B cell (primary cell): ENCODE measurements at regions not wholly inside any gene's neighbourhood (a gene's known extent, or its start where the extent isn't known, plus 50 kb on each side); places are given as distances from the start of the nearest gene placed in this dataset.

ENCODE experiments used
- ATAC-seq: fragments of 200-7000 bp; cut with Tn5 transposase; one replicate; pipeline ENCODE4 v1.10.0; 2021; ENCODE audit warnings: low read depth, mild to moderate bottlenecking, moderate number of reproducible peaks, moderate library complexity
- CTCF ChIA-PET: fragments of 350-600 bp; sonication (Branson Sonifier 250); formaldehyde crosslinking; loops from one replicate; lab custom pipeline; 2021; ENCODE audit warnings: antibody characterized with exemption, inconsistent platforms; lab: Charles Lee
- POLR2A ChIA-PET: fragments of 350-600 bp; sonication (Branson Sonifier 250); formaldehyde crosslinking; loops from one replicate; lab custom pipeline; 2021; ENCODE audit warnings: antibody characterized with exemption; lab: Charles Lee
- DNase-seq: peaks from one replicate; pipeline ENCODE4 v3.0.0; 2013
- H2AFZ ChIP-seq: 2 replicates; pipeline ENCODE4 v1.6.1; 2012; ENCODE audit warnings: mild to moderate bottlenecking, low read depth, low read length; ENCODE audit not compliant: insufficient read depth, poor library complexity, severe bottlenecking
- H3K27ac ChIP-seq, 2 donors: 1 replicate in 1 of 2; 2 replicates in 1 of 2; pipeline ENCODE4 v1.5.1; 2012 to 2013; ENCODE audit warnings: low read length in 2 of 2, mild to moderate bottlenecking in 2 of 2, moderate library complexity in 1 of 2
- H3K27me3 ChIP-seq, 4 experiments: fragments of 200-600 bp in 1 of 4; sonication (generic) in 1 of 4; replicated peaks in 1 of 4; 1 replicate in 2 of 4; 2 replicates in 2 of 4; pipeline versions ENCODE4 v1.6.1 to v1.7.0; 2013 to 2016; ENCODE audit warnings: low read length in 3 of 4, mild to moderate bottlenecking in 2 of 4, mixed read lengths in 1 of 4, moderate library complexity in 1 of 4; ENCODE audit not compliant: insufficient read depth in 4 of 4, control insufficient read depth in 3 of 4; ENCODE audit errors: control extremely low read depth in 1 of 4
- H3K36me3 ChIP-seq, 2 experiments: replicated peaks in 1 of 2; 1 replicate in 1 of 2; 2 replicates in 1 of 2; pipeline versions ENCODE4 v1.6.1 to v1.7.1; 2013; ENCODE audit warnings: low read length in 1 of 2; ENCODE audit not compliant: insufficient read depth in 2 of 2, control insufficient read depth in 1 of 2; ENCODE audit errors: control extremely low read depth in 1 of 2, extremely low read depth in 1 of 2
- H3K4me1 ChIP-seq, 2 donors: fragments of 200-600 bp in 1 of 2; sonication (generic) in 1 of 2; 1 replicate in 1 of 2; 2 replicates in 1 of 2; pipeline versions ENCODE4 v1.5.1 to v1.6.1; 2013 to 2017; ENCODE audit warnings: low read length in 2 of 2; ENCODE audit not compliant: control insufficient read depth in 2 of 2, insufficient read depth in 2 of 2
- H3K4me2 ChIP-seq: replicated peaks from 2 replicates; pipeline ENCODE3; 2012; ENCODE audit warnings: mild to moderate bottlenecking, low read depth, low read length; ENCODE audit not compliant: poor library complexity, severe bottlenecking
- H3K4me3 ChIP-seq, 5 experiments: fragments of 200-600 bp in 1 of 5; sonication (generic) in 1 of 5; 1 replicate in 3 of 5; 2 replicates in 2 of 5; pipeline versions ENCODE4 v1.5.1 to v1.7.0; 2011 to 2016; ENCODE audit warnings: low read length in 4 of 5, mild to moderate bottlenecking in 4 of 5, low read depth in 2 of 5, control low read depth in 1 of 5, moderate library complexity in 1 of 5; ENCODE audit not compliant: insufficient read depth in 1 of 5; ENCODE audit errors: control extremely low read depth in 1 of 5, extremely low read depth in 1 of 5
- H3K79me2 ChIP-seq: fragments of 200-600 bp; sonication (generic); one replicate; pipeline ENCODE4 v1.6.0; 2016; ENCODE audit warnings: low read length; ENCODE audit not compliant: control insufficient read depth, insufficient read depth
- H3K9ac ChIP-seq: fragments of 200-600 bp; sonication (generic); 2 replicates; pipeline ENCODE4 v1.6.1; 2017; ENCODE audit warnings: mild to moderate bottlenecking, low read length, moderate library complexity
- H3K9me3 ChIP-seq, 3 donors: one replicate each; pipeline versions ENCODE4 v1.6.1 to v1.7.1; 2013; ENCODE audit warnings: low read length in 2 of 3; ENCODE audit not compliant: control insufficient read depth in 2 of 3, insufficient read depth in 1 of 3; ENCODE audit errors: control extremely low read depth in 1 of 3
- H4K20me1 ChIP-seq: 2 replicates; pipeline ENCODE4 v1.6.0; 2012; ENCODE audit warnings: mild to moderate bottlenecking, low read length; ENCODE audit not compliant: insufficient read depth, control insufficient read depth, poor library complexity, severe bottlenecking
- H3K27ac Mint-ChIP-seq: one replicate; pipeline ENCODE4 v1.8.0; 2021; ENCODE audit warnings: mixed read lengths
- H3K27me3 Mint-ChIP-seq: one replicate; pipeline ENCODE4 v1.8.0; 2021; ENCODE audit warnings: mixed read lengths
- H3K4me1 Mint-ChIP-seq: one replicate; pipeline ENCODE4 v1.8.0; 2021; ENCODE audit warnings: mixed read lengths
- H3K4me3 Mint-ChIP-seq: one replicate; pipeline ENCODE4 v1.8.0; 2021; ENCODE audit warnings: mixed read lengths
- H3K9me3 Mint-ChIP-seq: one replicate; pipeline ENCODE4 v1.8.0; 2022; ENCODE audit warnings: mixed read lengths; ENCODE audit not compliant: insufficient read depth
- CTCF ChIP-seq: fragments of 200-600 bp; IDR thresholded peaks from one replicate; pipeline ENCODE4 v1.8.0; 2022; ENCODE audit warnings: antibody characterized with exemption, mild to moderate bottlenecking
- EZH2 ChIP-seq: IDR thresholded peaks from 2 replicates; pipeline ENCODE4 v1.6.1; 2012; ENCODE audit warnings: borderline replicate concordance, low read depth, mild to moderate bottlenecking, moderate library complexity, low read length; ENCODE audit not compliant: insufficient read depth, poor library complexity, severe bottlenecking
- WGBS: methylation state at CpG from one replicate; pipeline ENCODE4 v1.1.5; 2013; ENCODE audit warnings: missing lambda C conversion rate; ENCODE audit not compliant: insufficient coverage; 5-methylcytosine and 5-hydroxymethylcytosine counted together
- intact Hi-C: fragments of 100-400 bp; cut with micrococcal nuclease; formaldehyde crosslinking; loops from one replicate; pipeline ENCODE4 v1.10.0; 2022

GRCh38 chr13:110789871-110790270, 76.4 kb downstream of the ING1 start:
- no peak overlapping the region for H3K9ac ChIP-seq
- no CpG with 5 or more reads among the region's 2 CpGs for WGBS
- no peaks in the 10 kb centered on the region for H3K36me3 ChIP-seq
- CTCF ChIA-PET = no interaction called here
- H3K9me3 Mint-ChIP-seq = peaks cover 16% of the 10 kb centered on the region
- no peak overlapping the region for H3K4me2 ChIP-seq
- POLR2A ChIA-PET = no interaction called here
- no peak overlapping the region for H2AFZ ChIP-seq
- intact Hi-C loops = no loop called here
- no peak overlapping the region for H3K4me3 Mint-ChIP-seq
- H3K27ac Mint-ChIP-seq = no peak overlapping the region
- H3K27ac ChIP-seq = no peak overlapping the region
- TF ChIP-seq CTCF (no peak), EZH2 (no peak)
- H3K79me2 ChIP-seq = no peaks in the 10 kb centered on the region
- peaks cover 0 to 15% (median 0%) of the 10 kb centered on the region in 4 experiments for H3K27me3 ChIP-seq
- no peak overlapping the region for H3K4me3 ChIP-seq
- peaks cover 2 to 38% (median 37%) of the 10 kb centered on the region in 3 donors for H3K9me3 ChIP-seq
- DNase-seq (no peak), ATAC-seq (no peak)
- H4K20me1 ChIP-seq = no peaks in the 10 kb centered on the region
- no peaks in the 10 kb centered on the region for H3K4me1 Mint-ChIP-seq
- H3K4me1 ChIP-seq = no peaks in the 10 kb centered on the region
- H3K27me3 Mint-ChIP-seq = peaks cover 13% of the 10 kb centered on the region

GRCh38 chr13:110790371-110790770, 76.9 kb downstream of the ING1 start:
- CTCF ChIA-PET = no interaction called here
- Histone ChIP-seq H3K4me2 (no peak overlapping the region), H3K4me1 (no peaks in the 10 kb centered on the region), H2AFZ (no peak overlapping the region), H3K79me2 (no peaks in the 10 kb centered on the region), H3K36me3 (no peaks in the 10 kb centered on the region), H3K4me3 (no peak overlapping the region), H3K9me3 (peaks cover 2 to 41% (median 38%) of the 10 kb centered on the region in 3 donors), H4K20me1 (no peaks in the 10 kb centered on the region), H3K27me3 (peaks cover 0 to 15% (median 0%) of the 10 kb centered on the region in 4 experiments), H3K27ac (no peak overlapping the region), H3K9ac (no peak overlapping the region)
- Mint-ChIP-seq H3K9me3 (peaks cover 16% of the 10 kb centered on the region), H3K4me3 (no peak overlapping the region), H3K27me3 (peaks cover 9% of the 10 kb centered on the region), H3K27ac (no peak overlapping the region), H3K4me1 (no peaks in the 10 kb centered on the region)
- 100% methylated on average over 3 of the region's 3 CpGs for WGBS
- intact Hi-C loops = no loop called here
- TF ChIP-seq CTCF (no peak), EZH2 (no peak)
- ATAC-seq = no peak
- DNase-seq = no peak
- POLR2A ChIA-PET = no interaction called here
